Iris pigment epithelial cell (primary cell): ENCODE measurements at regions not wholly inside any gene's neighbourhood (a gene's known extent, or its start where the extent isn't known, plus 50 kb on each side); places are given as distances from the start of the nearest gene placed in this dataset.

Experiments used
- DNase-seq: peaks from one replicate; pipeline ENCODE4 v3.0.0-alpha.2; 2011; ENCODE audit warnings: low read depth

DNA sequence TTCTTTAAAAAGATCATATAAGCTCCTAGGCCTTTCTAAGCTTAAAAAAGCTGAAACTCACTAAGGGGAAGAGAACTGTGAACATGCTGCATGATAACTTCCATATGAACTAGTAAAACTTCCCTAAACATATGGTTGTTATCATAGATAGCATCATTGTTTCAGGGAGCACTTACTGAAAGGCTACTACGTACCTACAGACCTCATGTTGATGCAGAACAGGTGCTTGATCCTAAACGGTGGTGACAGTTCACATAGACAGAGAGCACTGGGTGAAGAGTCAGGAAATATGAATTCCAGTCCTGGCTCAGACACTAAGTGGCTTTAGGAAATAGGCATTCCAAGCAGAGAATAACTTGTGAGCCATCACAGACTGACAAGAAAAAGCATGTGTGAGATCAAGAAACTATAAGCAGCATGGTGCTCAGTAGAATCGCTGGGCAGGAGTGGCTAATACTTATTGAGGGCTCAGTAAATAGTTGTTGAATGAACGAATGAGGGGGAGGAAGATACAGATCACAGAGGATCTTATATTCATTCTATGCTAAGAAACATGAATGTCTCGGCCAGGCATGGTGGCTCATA, 78.4 kb upstream of the NUDT4 start:
- no peak for DNase-seq

DNA sequence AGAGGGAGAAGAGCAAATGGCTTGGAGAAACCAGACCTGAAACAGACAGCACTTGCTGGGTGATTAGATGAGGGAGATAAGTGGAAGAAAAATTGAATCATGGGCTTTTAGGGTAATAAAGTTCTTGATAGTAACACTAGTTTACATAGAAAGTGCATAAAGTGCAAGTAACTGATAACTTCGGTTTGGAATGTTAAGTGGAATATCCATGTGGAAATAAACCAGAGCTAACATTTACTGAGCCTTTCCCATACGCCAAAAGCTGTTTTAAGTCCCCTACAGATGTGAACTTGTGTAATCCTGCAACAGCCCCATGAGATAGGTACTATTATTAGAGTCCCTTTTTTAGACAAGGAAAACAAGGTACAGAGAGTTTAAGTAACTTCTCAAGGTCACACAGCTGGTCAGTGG, 77.1 kb upstream of the NUDT4 start:
- DNase-seq = no peak

DNA sequence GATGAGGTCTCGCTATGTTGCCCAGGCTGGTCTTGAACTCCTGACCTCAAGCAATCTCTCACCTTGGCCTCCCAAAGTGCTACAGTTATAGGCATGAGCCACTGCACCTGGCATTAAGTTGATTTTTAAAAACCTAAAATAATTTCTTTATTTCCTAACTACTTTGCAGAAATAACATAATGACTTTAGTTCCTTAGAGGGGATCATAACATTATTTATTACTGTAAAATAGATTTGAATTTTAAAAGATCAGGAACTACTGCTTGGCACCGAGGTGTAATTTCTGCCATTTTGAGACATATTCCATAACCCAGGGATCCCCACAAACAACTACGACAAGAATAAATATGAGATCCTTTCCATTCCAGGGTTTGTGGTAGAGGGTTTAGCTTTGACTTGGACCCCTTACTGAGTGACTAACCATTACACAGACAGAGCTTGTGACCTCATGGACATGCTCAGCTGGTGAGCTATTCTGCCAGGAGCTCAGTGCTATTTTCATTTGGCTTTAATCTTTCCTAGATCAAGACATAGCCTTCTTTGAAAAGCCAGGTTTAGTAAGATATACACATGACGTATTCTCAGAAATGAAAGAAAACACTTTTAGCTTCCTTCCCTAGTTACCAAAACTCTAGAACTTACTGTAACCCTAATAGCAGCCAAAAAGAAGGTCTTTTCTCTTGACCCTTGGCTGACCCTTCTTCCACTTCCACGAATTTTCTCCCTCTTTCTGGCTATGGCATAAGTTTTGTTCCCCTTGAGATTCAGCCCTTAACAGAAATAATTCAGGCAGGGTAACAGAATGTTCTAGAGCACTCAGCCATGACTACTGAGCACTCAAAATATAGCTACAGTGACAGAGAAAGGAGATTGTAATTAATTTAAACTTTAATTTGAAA, 75.1 kb upstream of the NUDT4 start:
- DNase-seq = peak; percentile 97

DNA sequence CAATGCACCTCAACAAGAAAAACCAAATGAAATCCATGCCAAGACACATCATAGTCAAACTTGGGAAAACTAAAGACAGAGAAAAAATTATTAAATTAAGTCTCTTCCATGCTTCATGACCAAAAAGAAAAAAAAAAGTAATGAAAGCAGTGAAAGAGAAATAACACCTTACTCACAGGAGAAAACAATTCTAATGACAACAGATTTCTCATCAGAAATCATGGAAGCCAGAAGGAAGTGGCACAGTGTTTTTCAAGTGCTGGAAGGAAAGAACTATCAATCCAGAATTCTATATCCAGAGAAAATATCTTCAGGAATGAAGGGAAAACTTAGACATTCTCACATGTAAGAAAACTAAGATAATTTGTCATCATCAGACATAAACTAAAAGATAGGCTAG, 71.1 kb upstream of the NUDT4 start:
- DNase-seq = no peak

DNA sequence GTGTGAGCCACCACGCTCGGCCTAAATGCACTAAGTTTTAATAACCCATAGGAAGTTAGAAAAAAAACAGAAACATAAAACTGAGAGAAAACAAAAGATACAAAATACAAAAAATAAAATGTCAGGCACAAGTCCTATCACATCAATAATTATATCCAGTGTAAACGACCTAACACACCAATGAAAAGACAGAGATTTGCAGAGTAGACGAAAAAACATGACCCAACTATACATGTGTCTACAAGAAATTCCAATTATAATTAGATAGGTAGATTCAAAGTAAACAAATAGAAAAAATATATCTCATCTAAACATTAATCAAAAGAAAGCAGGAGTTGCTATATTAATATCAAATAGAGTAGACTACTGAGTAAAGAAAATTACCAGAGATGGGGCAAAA, 69.4 kb upstream of the NUDT4 start:
- no peak for DNase-seq

DNA sequence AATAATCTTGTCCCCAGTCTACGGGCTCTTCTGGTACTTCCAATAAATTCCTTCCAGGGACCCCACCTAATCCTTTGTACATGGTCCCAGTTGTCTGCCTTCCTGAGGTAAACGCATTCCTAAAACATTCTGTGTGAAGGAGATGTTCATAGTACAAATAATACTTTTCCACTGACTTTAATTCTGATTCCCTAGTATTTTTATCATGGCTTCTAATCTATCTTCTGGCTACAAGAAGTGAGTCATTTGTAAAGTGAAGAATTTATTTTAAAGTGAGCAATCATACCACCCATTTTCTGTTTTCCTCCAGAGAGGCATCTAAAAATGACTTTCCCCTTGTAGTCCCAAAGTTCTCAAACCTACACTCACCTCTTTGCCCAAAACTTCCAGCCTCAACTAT, 65.9 kb upstream of the NUDT4 start:
- DNase-seq = no peak

DNA sequence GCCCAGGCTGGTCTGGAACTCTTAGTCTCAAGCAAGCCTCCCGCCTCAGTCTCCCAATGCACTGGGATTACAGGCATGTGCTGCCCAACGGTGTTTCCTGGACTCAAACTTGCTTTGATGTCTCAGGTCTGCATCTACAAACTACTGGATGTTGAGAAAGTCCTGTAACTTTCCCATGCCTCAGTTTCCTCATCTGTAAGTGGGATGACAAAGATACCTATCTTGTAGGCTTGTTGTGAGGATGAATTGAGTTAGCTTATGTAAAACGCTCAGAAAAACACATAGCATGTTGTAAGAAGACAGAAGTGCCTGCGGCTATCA, 63.6 kb upstream of the NUDT4 start:
- no peak for DNase-seq

DNA sequence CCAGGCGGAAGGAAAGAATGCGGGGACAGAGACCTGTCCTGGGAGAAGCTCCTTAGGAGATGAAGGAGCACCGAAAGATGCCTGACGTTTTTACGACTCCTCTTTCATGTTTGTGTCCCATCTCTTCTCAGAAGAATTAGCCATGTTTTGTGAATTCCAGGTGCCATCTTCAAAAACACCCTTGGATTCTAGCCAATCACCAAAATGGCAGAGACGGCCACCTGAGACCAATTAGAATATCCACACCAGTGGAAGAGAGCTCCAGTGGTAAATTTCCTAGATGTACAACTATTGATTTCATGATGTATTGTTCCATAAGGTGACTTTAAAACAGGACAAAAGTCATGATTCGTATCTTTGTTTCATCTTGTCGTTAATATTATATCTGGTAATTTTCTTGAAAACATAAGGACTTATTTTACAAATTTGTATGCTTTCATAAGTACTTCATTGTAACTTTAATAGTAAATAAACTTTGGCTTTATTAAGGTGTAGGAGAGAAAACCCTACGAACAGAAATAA, 62.3 kb upstream of the NUDT4 start:
- DNase-seq = no peak

DNA sequence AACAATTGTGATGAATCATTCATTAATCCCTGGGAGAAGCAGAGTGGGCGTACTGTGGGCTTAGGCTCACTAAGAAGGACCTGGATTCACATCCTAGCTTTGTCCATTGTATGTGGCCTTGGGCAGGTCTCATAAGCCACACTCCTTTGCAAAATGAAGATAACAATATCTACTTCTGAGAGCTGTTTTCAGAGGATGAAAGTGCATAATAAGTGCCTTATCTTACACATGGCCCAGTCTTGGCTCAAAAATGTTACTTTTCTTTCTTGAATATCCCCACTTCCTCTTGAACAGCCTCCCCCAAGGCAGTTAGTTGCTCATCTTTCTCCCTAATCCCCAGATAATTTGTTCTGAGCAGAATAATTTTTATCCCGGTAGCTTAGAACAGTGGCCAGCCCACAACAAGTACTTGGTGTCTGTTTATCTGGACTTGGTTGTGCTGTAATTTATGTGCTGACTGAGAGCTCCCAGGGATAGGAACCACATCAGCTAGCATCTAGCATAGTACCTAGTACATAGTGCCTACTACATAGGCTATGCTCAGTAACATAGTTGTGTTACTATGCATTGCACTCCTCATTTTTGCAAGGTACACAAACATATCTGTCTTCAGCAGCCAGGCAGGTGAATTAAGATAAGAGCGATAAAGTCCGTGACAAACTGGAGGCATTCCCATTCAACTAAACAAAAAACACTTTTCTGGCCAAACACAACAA, 61.7 kb upstream of the NUDT4 start:
- DNase-seq = peak; percentile 8

DNA sequence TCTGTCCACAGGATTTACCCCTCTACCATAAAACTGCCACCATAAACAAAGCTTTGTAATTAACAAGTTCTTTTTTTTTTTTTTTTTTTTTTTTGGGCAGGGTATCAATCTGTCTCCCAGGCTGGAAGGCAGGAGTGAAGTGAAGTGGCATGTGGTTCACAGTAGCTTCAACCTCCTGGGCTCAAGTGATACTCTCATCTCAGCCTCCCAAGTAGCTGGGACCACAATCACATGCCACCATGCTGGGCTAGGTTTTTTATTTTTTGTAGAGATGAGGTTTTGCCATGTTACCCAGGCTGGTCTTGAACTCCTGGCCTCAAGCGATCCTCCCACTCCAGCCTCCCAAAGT, 61.1 kb upstream of the NUDT4 start:
- DNase-seq = no peak

DNA sequence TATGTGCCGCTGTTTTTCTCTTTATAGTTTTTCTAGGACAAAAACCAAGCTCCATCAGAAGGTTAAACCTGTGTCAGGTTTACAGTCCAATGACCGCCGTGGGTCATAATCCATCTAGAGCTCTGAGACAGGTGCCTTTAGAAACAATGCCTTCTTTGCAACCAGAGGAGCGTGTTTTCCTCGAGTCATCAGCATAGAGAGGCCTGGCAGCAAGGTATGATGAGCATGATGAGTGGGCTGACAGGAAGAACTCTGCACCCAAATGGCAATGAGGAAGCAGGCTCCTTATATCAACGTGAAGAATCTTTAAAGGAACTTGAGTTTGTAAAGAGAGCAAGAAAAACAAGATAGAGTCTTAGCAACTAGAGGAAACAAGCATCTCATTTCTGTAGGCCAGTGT, 60.5 kb upstream of the NUDT4 start:
- no peak for DNase-seq

DNA sequence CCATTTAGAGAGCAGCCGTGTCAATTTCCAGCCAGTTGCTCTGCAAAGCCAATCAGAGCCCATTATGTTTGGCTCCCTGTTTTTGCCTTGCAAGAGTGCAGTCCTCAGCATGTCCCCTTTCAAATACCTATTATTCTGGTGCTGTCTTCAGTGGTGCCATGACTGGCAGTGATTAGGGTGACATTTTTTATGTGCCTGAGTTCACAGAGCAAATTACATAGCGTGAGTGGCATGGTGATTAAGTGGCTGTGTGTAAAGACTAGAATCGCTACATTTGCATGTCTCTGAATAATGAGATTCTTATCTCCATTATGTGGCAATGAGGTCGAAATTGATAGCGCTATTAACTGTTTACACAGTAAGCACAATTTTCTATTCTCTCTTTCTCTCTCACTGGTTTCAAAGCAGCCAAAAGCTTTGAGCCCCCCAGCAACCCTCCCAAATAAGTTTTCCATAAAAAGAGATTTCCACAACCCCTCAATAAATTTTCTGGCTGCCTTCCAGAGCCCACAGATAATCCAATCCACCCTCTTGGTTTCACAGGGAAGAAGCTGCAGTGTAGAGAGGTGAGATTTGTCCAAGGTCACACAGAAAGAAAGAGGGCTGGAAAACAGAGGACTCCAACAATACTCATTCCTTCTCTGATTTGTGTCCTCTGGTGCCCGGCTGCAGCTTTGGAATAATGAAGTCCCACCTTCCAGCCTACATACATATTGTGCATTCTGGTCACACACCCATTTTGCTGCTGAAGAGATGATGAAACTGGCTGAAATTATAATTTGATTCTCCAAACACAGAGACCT, 58.8 kb upstream of the NUDT4 start:
- no peak for DNase-seq

DNA sequence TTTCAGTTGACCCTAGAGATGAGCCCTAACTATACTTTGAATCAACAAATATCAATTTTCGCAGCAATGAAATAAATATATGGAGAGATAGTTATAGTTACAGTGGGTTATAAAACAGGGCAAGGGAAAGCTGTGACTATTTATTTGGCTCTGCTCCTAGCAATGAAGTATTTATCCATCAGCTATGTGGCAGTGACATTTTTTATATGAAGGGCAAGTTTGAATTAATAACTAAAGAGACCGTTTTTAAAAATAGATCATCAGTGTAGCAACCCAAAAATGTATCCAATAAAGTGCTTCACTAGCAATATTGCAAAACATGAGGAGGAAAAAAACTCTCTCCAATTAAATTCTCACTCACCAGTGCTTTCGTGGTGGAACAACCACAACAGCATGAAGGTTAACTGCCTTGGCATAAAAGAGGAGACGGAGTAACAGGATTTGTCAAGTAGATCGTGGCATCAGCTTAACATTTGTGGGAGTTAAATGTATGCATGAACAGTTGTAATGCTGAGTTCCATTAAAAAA, 58.1 kb upstream of the NUDT4 start:
- DNase-seq = no peak

DNA sequence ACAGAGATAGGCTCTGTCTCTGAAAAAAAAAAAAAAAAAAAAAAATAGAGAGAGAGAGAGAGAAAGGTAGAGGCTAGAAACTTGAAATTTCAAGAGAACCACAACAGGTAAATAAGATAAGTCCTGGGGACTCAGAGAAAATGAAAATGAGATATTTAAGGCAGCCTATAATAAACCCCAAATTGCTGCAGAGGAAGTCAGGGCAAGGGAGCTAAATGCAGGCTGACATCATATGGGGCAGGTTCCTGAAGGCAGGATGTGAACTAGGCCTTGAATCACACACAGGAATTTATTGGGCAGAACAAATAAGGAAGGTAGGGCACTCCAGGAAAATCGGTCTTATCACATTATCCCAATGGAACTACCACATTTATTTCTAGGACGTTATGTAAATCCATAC, 54.9 kb upstream of the NUDT4 start:
- peak; percentile 38 for DNase-seq

DNA sequence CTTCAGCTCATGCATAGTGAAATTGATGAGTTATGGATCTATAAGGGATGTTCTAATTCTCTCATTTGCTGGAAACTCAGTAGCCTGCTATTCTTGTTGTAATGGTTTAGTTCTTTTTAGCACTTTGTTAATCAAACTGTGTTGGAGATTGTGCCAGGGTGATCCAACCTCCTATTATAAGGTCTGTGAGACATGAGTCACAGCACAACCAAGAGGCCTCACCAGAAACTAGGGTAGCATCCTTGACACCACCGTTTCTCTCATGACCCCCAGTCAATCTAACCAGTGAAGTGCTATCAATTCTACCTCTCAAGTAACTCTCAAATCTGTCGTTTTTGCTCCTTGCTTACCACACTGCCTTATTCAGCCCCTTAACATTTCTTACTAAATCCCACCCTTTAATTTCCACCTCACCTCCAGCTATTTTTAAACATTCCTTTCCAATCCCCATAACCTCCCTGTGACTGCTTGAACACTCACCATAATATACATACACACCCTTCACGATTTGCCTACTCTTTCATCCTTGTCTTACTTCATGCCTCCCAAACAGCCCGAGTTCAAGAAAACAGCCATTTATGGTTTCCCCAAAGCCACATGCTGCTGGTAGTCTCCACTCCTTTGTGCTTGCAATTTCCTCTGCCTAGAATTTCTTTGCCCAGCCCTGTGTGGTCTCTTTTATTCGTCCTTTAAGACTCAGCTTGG, 53.9 kb upstream of the NUDT4 start:
- peak; percentile 21 for DNase-seq

DNA sequence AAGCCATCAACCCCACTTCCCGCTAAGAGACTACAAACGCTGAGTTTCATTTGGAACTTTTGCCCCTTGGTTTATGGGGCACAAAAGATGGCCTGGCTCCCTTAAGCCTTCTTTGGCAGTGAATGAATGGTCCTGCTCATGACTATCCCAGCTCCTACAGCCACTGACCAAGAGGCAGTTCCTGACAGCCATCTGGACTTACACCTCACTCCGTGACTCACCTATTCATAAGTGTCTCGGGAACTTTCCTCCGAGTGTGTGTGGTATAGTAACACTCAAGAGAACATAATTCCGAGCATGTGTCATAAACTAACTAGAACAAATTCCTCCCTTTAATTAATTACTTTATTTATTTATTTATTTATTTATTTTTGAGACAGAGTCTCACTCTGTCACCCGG, 51.9 kb upstream of the NUDT4 start:
- DNase-seq = peak; percentile 79
